Keratinocyte (primary cell): ENCODE measurements at regions not wholly inside any gene's neighbourhood (a gene's known extent, or its start where the extent isn't known, plus 50 kb on each side); places are given as distances from the start of the nearest gene placed in this dataset.

ENCODE experiments used
- DNase-seq: peaks from one replicate; pipeline ENCODE4 v3.0.0-alpha.2; 2011; ENCODE audit warnings: low read depth, missing footprints, low spot score
- FAIRE-seq: peaks from 2 replicates; lab custom pipeline; 2011; peaks lifted over from hg19 to GRCh38; lab: Jason Lieb, UNC
- H2AFZ ChIP-seq: 2 replicates; pipeline ENCODE4 v1.6.0; 2012; ENCODE audit warnings: low read length, control low read depth, inconsistent platforms; ENCODE audit not compliant: control insufficient read depth
- H3K27ac ChIP-seq: 2 replicates; pipeline ENCODE4 v1.5.1; 2011; ENCODE audit warnings: low read length; ENCODE audit not compliant: control insufficient read depth, insufficient read depth
- H3K27me3 ChIP-seq: 3 replicates; pipeline ENCODE4 v1.6.0; 2011; ENCODE audit warnings: low read length; ENCODE audit not compliant: control insufficient read depth, insufficient read depth; ENCODE audit errors: extremely low read depth
- H3K36me3 ChIP-seq, 2 experiments: 2 replicates in 1 of 2; 3 replicates in 1 of 2; pipeline ENCODE4 v1.5.1; 2011; ENCODE audit warnings: low read length in 2 of 2, mild to moderate bottlenecking in 1 of 2; ENCODE audit not compliant: control insufficient read depth in 2 of 2, insufficient read depth in 2 of 2; ENCODE audit errors: extremely low read depth in 1 of 2
- H3K4me1 ChIP-seq: 3 replicates; pipeline ENCODE4 v1.5.1; 2011; ENCODE audit warnings: low read length; ENCODE audit not compliant: control insufficient read depth, insufficient read depth; ENCODE audit errors: extremely low read depth
- H3K4me2 ChIP-seq: 3 replicates; pipeline ENCODE4 v1.6.0; 2011; ENCODE audit warnings: low read depth, low read length; ENCODE audit not compliant: control insufficient read depth, insufficient read depth; ENCODE audit errors: extremely low read depth
- H3K4me3 ChIP-seq, 3 experiments: fragments of 200-600 bp in 1 of 3; sonication (generic) in 1 of 3; 2 replicates in 2 of 3; 3 replicates in 1 of 3; pipeline ENCODE4 v1.5.1; 2011 to 2016; ENCODE audit warnings: low read length in 3 of 3, mild to moderate bottlenecking in 3 of 3, control low read depth in 2 of 3, inconsistent platforms in 1 of 3, low read depth in 1 of 3, mixed read lengths in 1 of 3, mixed run types in 1 of 3, moderate library complexity in 1 of 3; ENCODE audit not compliant: control insufficient read depth in 2 of 3, insufficient read depth in 2 of 3; ENCODE audit errors: extremely low read depth in 1 of 3
- H3K79me2 ChIP-seq: 2 replicates; pipeline ENCODE4 v1.6.0; 2012; ENCODE audit warnings: low read length; ENCODE audit not compliant: control insufficient read depth, insufficient read depth
- H3K9ac ChIP-seq: 3 replicates; pipeline ENCODE4 v1.6.0; 2011; ENCODE audit warnings: low read length; ENCODE audit not compliant: control insufficient read depth, insufficient read depth; ENCODE audit errors: extremely low read depth
- H3K9me1 ChIP-seq: 3 replicates; pipeline ENCODE4 v1.6.0; 2011; ENCODE audit warnings: low read length; ENCODE audit not compliant: control insufficient read depth, insufficient read depth; ENCODE audit errors: extremely low read depth
- H3K9me3 ChIP-seq: 2 replicates; pipeline ENCODE4 v1.5.1; 2012; ENCODE audit warnings: low read depth, low read length; ENCODE audit not compliant: control insufficient read depth
- H4K20me1 ChIP-seq: 3 replicates; pipeline ENCODE4 v1.6.0; 2011; ENCODE audit warnings: low read length; ENCODE audit not compliant: control insufficient read depth, insufficient read depth; ENCODE audit errors: extremely low read depth
- CTCF ChIP-seq, 3 experiments: IDR thresholded peaks in 1 of 3; conservative IDR thresholded peaks in 1 of 3; optimal IDR thresholded peaks in 1 of 3; 2 replicates in 2 of 3; 3 replicates in 1 of 3; pipeline versions ENCODE3 to v1.5.1; 2011; ENCODE audit warnings: low read length in 3 of 3, mild to moderate bottlenecking in 3 of 3, moderate library complexity in 2 of 3, control low read depth in 1 of 3, inconsistent platforms in 1 of 3; ENCODE audit not compliant: insufficient read depth in 2 of 3; ENCODE audit errors: extremely low read depth in 1 of 3
- EZH2 ChIP-seq: IDR thresholded peaks from one replicate; pipeline ENCODE4 v1.6.1; 2012; ENCODE audit warnings: inconsistent platforms, mild to moderate bottlenecking, low read length, moderate library complexity
- dilution Hi-C: fragments of 300-500 bp; cut with MboI; formaldehyde crosslinking; loops from one replicate; pipeline ENCODE4 v1.7.0; 2020; ENCODE audit warnings: low sequenced_read_pairs; ENCODE audit not compliant: extremely low pct_ligation_motif_present

GRCh38 chr3:98999675-99000074 lies 98.2 kb upstream of the DCBLD2 start:
- DNase-seq, result no peak
- Histone ChIP-seq H3K27ac (no peak overlapping the region), H3K4me1 (no peaks in the 10 kb centered on the region), H3K9me1 (no peaks in the 10 kb centered on the region), H3K9ac (no peak overlapping the region), H3K9me3 (no peaks in the 10 kb centered on the region), H3K36me3 (no peaks in the 10 kb centered on the region), H3K79me2 (no peaks in the 10 kb centered on the region), H3K27me3 (no peaks in the 10 kb centered on the region), H3K4me3 (no peak overlapping the region), H4K20me1 (no peaks in the 10 kb centered on the region), H3K4me2 (no peak overlapping the region), H2AFZ (no peak overlapping the region)
- TF ChIP-seq CTCF (optimal IDR thresholded peaks at IDR 0.05 in 1 of 3, IDR thresholded peaks at IDR 0.05 in 1 of 3, conservative IDR thresholded peaks at IDR 0.05 in 1 of 3; ENCODE audit: extremely low read depth in 1 of 3, insufficient read depth in 2 of 3, low read length in 3 of 3), result no peak
- TF ChIP-seq EZH2, result no peak
- dilution Hi-C loops, result loop anchor here (25.0 kb wide), 2 partner anchors 188 to 763 kb away; no protein-coding TSS in a partner anchor
- no peak for FAIRE-seq

- no peaks in the 10 kb centered on the region for H3K36me3 ChIP-seq
- H3K79me2 ChIP-seq, result no peaks in the 10 kb centered on the region
- H3K27me3 ChIP-seq, result no peaks in the 10 kb centered on the region
- H3K27ac ChIP-seq, result no peak overlapping the region
- no peaks in the 10 kb centered on the region for H4K20me1 ChIP-seq
- H2AFZ ChIP-seq, result no peak overlapping the region
- TF ChIP-seq CTCF (optimal IDR thresholded peaks at IDR 0.05 in 1 of 3, IDR thresholded peaks at IDR 0.05 in 1 of 3, conservative IDR thresholded peaks at IDR 0.05 in 1 of 3; ENCODE audit: extremely low read depth in 1 of 3, insufficient read depth in 2 of 3, low read length in 3 of 3) (peak in 2 of 3 experiments; percentile 50 to 60), EZH2 (no peak)
- no peak overlapping the region for H3K4me2 ChIP-seq
- H3K9me1 ChIP-seq, result no peaks in the 10 kb centered on the region
- H3K9ac ChIP-seq, result no peak overlapping the region
- H3K4me3 ChIP-seq, result no peak overlapping the region
- dilution Hi-C loops, result no loop called here
- FAIRE-seq, result peak; percentile 81
- no peaks in the 10 kb centered on the region for H3K4me1 ChIP-seq
- no peak for DNase-seq
- H3K9me3 ChIP-seq, result no peaks in the 10 kb centered on the region
Measured at GRCh38 chr3:98994128-98994762, 92.8 kb upstream of the DCBLD2 start.
